ENCODE measurements at regions not wholly inside any gene's neighbourhood (a gene's known extent, or its start where the extent isn't known, plus 50 kb on each side); places are given as distances from the start of the nearest gene placed in this dataset.

DNA sequence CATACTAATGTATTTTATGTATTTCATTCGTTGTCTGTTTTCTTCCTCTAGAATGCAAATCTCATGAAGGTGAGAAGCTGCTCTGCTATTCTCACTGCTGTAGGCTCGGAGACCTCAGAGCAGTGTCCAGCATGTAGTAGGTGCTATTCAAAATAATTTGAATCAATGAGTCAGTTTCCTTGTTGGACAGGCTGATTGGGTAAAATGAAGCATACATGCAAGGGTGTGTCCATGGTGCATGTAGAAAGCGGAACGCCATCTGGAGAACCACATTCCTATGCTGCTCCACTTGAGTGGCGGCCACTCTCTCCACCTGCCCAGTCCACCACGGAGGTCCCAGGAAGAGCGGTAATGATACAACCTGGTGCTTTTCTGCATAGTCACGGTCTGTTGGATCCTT lies 412.1 kb downstream of the QKI start:
- Histone ChIP-seq H3K27me3 (ENCODE audit: control insufficient read depth, insufficient read depth, low read length, poor library complexity, severe bottlenecking) (no peaks in the 10 kb centered on the region), H3K4me3 (ENCODE audit: insufficient read depth, low read depth, low read length) (no peak overlapping the region), H3K36me3 (ENCODE audit: control insufficient read depth, insufficient read depth, low read length) (no peaks in the 10 kb centered on the region), H3K4me1 (ENCODE audit: control insufficient read depth, insufficient read depth, low read length) (peaks cover 2% of the 10 kb centered on the region), H3K27ac (ENCODE audit: insufficient read depth, low read depth, low read length, poor library complexity, severe bottlenecking) (no peak overlapping the region), H3K9me3 (ENCODE audit: control insufficient read depth, low read length) (no peaks in the 10 kb centered on the region)
- 94 to 96% methylated on average over 8 of the region's 8 CpGs for WGBS, 2 experiments

DNA sequence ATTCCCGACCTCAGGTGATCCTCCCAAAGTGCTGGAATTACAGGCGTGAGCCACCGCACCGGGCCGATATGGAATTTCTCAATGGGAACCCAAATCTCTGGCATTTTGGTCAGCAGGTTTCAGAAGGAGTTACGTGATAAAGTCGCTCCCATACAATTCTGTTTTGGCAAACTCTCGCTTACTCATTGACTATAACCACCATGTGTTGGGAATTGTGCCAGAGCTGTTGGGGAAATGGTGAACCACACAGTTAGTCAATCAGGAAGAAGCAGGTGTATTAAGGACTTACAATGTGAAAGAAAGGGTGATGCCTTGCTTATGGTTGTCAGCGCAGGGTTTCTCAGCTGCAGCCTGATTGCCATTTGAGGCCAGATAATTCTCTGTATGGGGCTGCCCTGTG lies 410.5 kb downstream of the QKI start:
- no peaks in the 10 kb centered on the region for H3K9me3 ChIP-seq (ENCODE audit: control insufficient read depth, low read length)
- no peaks in the 10 kb centered on the region for H3K27me3 ChIP-seq (ENCODE audit: control insufficient read depth, insufficient read depth, low read length, poor library complexity, severe bottlenecking)
- 94 to 96% methylated on average over 9 of the region's 9 CpGs for WGBS, 2 experiments
- H3K27ac ChIP-seq (ENCODE audit: insufficient read depth, low read depth, low read length, poor library complexity, severe bottlenecking), result no peak overlapping the region
- no peaks in the 10 kb centered on the region for H3K36me3 ChIP-seq (ENCODE audit: control insufficient read depth, insufficient read depth, low read length)
- H3K4me3 ChIP-seq (ENCODE audit: insufficient read depth, low read depth, low read length), result no peak overlapping the region
- H3K4me1 ChIP-seq (ENCODE audit: control insufficient read depth, insufficient read depth, low read length), result peaks cover 4% of the 10 kb centered on the region

DNA sequence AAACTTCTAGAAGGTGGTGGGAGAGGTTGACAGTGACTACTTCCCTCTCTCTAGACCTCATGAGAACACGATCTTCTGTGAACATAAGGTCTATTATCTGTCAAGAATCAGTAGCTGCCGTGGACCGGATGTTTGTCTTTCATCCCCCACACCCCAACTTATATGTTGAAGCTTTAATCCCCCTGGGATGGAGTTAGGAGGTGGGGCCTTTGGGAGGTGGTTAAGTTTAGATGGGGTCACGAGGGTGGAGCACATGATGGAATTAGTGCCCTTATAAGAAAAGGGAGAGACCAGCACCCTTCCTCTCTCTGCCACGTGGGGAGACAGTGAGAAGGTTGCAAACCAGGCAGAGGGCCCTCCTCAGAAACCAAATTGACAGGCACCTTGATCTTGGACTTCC lies 409.1 kb downstream of the QKI start:
- Histone ChIP-seq H3K4me1 (ENCODE audit: control insufficient read depth, insufficient read depth, low read length) (peaks cover 4% of the 10 kb centered on the region), H3K4me3 (ENCODE audit: insufficient read depth, low read depth, low read length) (no peak overlapping the region), H3K27ac (ENCODE audit: insufficient read depth, low read depth, low read length, poor library complexity, severe bottlenecking) (no peak overlapping the region), H3K36me3 (ENCODE audit: control insufficient read depth, insufficient read depth, low read length) (no peaks in the 10 kb centered on the region), H3K27me3 (ENCODE audit: control insufficient read depth, insufficient read depth, low read length, poor library complexity, severe bottlenecking) (no peaks in the 10 kb centered on the region), H3K9me3 (ENCODE audit: control insufficient read depth, low read length) (no peaks in the 10 kb centered on the region)
- WGBS, 2 experiments, result 91% methylated on average over 5 of the region's 5 CpGs

DNA sequence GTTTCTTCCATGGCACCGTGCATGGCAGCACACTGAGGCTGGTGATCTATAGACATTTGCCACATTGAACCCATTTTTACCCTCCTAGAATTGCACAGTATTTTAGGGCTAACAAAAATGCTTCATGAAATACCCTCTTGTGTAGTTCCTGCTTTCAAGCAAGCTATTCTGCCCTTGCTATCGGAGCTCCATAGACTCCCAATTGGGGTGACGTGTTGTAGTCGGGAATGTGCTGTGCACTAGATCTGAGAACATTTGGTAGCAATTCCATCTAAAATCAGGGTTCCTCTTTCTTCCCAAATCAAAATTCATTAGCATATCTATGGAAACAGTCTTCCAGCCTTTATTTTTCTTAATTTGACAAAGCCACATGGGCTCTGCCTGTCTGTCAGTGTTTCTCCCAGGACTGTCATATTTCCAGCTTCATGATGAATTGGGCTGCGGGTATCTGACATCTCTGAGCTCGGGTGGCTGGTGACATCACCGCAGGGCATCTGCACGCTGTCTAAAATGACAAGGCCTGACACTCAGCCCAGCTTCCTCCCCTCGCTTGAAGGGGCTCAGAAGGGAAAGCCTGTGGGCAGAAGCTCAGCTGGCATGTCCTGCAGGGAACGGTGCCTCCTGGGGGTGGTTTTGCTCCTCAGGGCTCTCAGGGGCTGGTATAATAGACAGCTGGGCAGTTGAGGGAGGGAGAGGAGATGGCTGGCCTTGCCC lies 406.4 kb downstream of the QKI start:
- H3K4me1 ChIP-seq (ENCODE audit: control insufficient read depth, insufficient read depth, low read length), result peaks cover 4% of the 10 kb centered on the region
- H3K36me3 ChIP-seq (ENCODE audit: control insufficient read depth, insufficient read depth, low read length), result no peaks in the 10 kb centered on the region
- H3K9me3 ChIP-seq (ENCODE audit: control insufficient read depth, low read length), result no peaks in the 10 kb centered on the region
- WGBS, 2 experiments, result 87 to 90% methylated on average over 10 of the region's 10 CpGs
- no peaks in the 10 kb centered on the region for H3K27me3 ChIP-seq (ENCODE audit: control insufficient read depth, insufficient read depth, low read length, poor library complexity, severe bottlenecking)
- no peak overlapping the region for H3K27ac ChIP-seq (ENCODE audit: insufficient read depth, low read depth, low read length, poor library complexity, severe bottlenecking)
- no peak overlapping the region for H3K4me3 ChIP-seq (ENCODE audit: insufficient read depth, low read depth, low read length)

DNA sequence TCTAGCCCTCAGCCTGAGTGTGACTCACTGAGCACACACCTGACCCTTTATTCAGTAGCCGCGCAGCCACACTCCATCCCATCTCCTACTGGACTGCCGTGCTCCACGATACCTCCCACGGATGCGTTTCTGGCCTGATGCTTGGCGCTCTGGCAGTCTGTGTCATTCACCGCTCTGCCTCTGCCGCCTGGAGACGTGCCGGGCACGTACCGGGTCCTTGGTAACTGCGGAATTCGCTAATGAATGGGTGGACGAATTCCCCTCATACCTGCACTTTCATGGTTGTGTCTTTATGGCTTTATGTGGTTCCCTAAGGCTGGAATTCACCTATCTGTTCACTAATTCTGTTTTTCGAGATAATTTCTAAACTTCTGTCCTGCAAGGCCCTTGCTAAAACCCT lies 405.7 kb downstream of the QKI start:
- H3K27ac ChIP-seq (ENCODE audit: insufficient read depth, low read depth, low read length, poor library complexity, severe bottlenecking), result no peak overlapping the region
- 90 to 95% methylated on average over 17 of the region's 17 CpGs for WGBS, 2 experiments

DNA sequence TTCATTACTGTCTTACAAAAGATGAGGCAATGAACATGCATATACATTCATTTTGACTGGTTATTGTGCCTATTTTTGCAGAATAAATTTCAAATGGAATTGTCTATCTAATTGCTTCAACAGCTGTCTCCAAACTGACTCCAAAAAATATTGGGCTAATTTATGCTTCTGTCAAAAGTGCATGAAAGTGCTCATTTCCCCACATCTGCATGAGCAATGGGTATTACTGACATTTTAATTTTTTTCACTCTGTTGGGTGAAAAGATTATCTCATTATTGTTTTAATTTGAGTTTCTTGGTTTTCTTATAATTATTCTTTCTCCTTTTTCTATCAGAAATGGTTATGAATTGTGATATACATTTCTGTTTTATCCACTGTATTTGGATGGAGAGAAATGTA lies 404.2 kb downstream of the QKI start:
- Histone ChIP-seq H3K36me3 (ENCODE audit: control insufficient read depth, insufficient read depth, low read length) (no peaks in the 10 kb centered on the region), H3K4me1 (ENCODE audit: control insufficient read depth, insufficient read depth, low read length) (peaks cover 4% of the 10 kb centered on the region), H3K9me3 (ENCODE audit: control insufficient read depth, low read length) (no peaks in the 10 kb centered on the region), H3K27me3 (ENCODE audit: control insufficient read depth, insufficient read depth, low read length, poor library complexity, severe bottlenecking) (no peaks in the 10 kb centered on the region), H3K4me3 (ENCODE audit: insufficient read depth, low read depth, low read length) (no peak overlapping the region), H3K27ac (ENCODE audit: insufficient read depth, low read depth, low read length, poor library complexity, severe bottlenecking) (no peak overlapping the region)

More for the DNA sequence above, 405.7 kb downstream of the QKI start:
- H3K9me3 ChIP-seq (ENCODE audit: control insufficient read depth, low read length), result no peaks in the 10 kb centered on the region
- H3K4me1 ChIP-seq (ENCODE audit: control insufficient read depth, insufficient read depth, low read length), result peaks cover 4% of the 10 kb centered on the region
- no peaks in the 10 kb centered on the region for H3K36me3 ChIP-seq (ENCODE audit: control insufficient read depth, insufficient read depth, low read length)
- no peaks in the 10 kb centered on the region for H3K27me3 ChIP-seq (ENCODE audit: control insufficient read depth, insufficient read depth, low read length, poor library complexity, severe bottlenecking)
- H3K4me3 ChIP-seq (ENCODE audit: insufficient read depth, low read depth, low read length), result no peak overlapping the region

DNA sequence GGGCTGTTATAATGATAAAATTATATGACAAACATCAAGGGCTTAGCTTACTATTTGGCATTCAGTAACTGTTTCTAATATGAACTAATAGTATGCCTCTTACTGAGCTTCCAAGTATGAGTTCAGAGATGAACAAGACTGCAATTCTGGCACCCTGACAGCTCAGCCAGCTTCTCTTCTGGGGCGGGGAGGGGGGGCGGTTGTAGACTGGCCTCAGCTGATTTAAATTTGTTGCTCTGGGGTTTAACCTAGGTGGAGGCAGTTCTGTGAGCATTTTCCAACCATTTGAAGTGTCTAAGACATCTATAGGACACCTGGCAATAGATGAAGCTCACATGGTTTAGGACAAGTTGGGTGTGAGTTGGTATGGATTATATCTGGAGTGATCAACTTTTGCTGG lies 401.9 kb downstream of the QKI start:
- no peaks in the 10 kb centered on the region for H3K36me3 ChIP-seq (ENCODE audit: control insufficient read depth, insufficient read depth, low read length)
- peaks cover under 1% of the 10 kb centered on the region for H3K4me1 ChIP-seq (ENCODE audit: control insufficient read depth, insufficient read depth, low read length)
- no peak overlapping the region for H3K4me3 ChIP-seq (ENCODE audit: insufficient read depth, low read depth, low read length)
- H3K27me3 ChIP-seq (ENCODE audit: control insufficient read depth, insufficient read depth, low read length, poor library complexity, severe bottlenecking), result no peaks in the 10 kb centered on the region
- WGBS, 2 experiments, result 93 to 96% methylated on average over 2 of the region's 2 CpGs
- no peaks in the 10 kb centered on the region for H3K9me3 ChIP-seq (ENCODE audit: control insufficient read depth, low read length)
- H3K27ac ChIP-seq (ENCODE audit: insufficient read depth, low read depth, low read length, poor library complexity, severe bottlenecking), result no peak overlapping the region

DNA sequence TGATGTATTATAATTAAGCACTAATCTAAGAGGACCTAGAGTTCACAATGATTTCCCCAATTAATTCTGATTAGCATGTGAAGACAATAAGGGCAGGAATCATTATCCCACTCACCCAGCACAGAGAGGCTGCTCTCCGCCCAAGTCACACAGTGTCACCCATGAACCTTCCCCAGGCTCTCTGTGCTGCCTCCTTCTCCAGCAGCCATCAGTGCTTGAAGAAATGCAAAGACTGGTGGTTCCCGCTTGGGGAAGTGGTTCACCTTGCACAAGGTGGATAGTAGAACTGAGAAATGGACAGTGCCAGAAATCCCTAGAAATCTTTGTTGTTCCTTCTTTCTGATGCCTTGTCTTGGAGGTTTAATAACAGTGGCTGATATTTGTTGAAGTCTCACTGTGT lies 401.3 kb downstream of the QKI start:
- Histone ChIP-seq H3K27me3 (ENCODE audit: control insufficient read depth, insufficient read depth, low read length, poor library complexity, severe bottlenecking) (no peaks in the 10 kb centered on the region), H3K27ac (ENCODE audit: insufficient read depth, low read depth, low read length, poor library complexity, severe bottlenecking) (no peak overlapping the region), H3K9me3 (ENCODE audit: control insufficient read depth, low read length) (no peaks in the 10 kb centered on the region), H3K4me3 (ENCODE audit: insufficient read depth, low read depth, low read length) (no peak overlapping the region), H3K4me1 (ENCODE audit: control insufficient read depth, insufficient read depth, low read length) (no peaks in the 10 kb centered on the region), H3K36me3 (ENCODE audit: control insufficient read depth, insufficient read depth, low read length) (no peaks in the 10 kb centered on the region)
- 90 to 97% methylated on average over 2 of the region's 2 CpGs for WGBS, 2 experiments

DNA sequence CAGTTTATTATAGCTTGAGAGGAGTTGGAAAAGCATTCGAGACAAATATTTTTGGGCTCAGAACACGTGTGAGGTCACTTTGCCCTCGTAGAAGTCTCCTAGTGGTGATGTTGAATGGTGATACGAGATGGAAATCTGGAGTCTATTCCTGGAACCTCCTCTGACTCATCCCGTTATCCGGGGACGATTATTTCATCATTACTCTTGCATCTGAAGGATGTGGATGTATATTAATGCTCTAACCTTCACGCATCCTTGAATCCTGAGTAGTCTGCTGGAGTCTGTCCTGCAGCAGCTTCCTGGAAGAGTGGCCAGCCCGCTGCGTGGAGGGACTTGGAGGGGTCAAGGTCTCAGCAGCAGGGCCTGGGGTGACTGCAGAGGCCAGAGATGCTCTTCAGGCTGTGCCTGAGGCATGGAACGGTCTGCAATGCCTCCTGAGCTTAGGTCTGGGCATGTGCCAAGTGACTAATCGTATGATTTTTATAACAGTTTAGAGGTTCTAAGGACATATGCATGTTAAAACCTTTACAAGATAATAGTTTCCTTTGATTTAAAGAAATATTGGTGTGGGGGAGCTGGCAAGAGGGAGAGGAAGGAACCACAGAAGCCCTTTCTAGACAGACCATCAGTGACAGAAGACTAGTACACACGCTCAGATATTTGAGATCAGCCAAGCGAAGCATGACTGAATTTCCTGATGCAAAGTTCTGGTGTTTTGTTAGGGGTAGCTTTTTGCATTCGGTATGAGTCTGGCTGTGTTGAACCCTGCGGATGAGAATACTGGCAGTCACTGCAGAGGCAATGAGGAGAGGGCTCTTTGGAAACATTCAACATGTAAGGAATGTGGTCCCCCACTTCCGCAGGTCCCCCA lies 400.2 kb downstream of the QKI start:
- Histone ChIP-seq H3K27me3 (ENCODE audit: control insufficient read depth, insufficient read depth, low read length, poor library complexity, severe bottlenecking) (no peaks in the 10 kb centered on the region), H3K9me3 (ENCODE audit: control insufficient read depth, low read length) (no peaks in the 10 kb centered on the region), H3K4me1 (ENCODE audit: control insufficient read depth, insufficient read depth, low read length) (no peaks in the 10 kb centered on the region), H3K27ac (ENCODE audit: insufficient read depth, low read depth, low read length, poor library complexity, severe bottlenecking) (no peak overlapping the region), H3K4me3 (ENCODE audit: insufficient read depth, low read depth, low read length) (no peak overlapping the region), H3K36me3 (ENCODE audit: control insufficient read depth, insufficient read depth, low read length) (no peaks in the 10 kb centered on the region)
- WGBS, 2 experiments, result 93 to 94% methylated on average over 17 of the region's 17 CpGs

DNA sequence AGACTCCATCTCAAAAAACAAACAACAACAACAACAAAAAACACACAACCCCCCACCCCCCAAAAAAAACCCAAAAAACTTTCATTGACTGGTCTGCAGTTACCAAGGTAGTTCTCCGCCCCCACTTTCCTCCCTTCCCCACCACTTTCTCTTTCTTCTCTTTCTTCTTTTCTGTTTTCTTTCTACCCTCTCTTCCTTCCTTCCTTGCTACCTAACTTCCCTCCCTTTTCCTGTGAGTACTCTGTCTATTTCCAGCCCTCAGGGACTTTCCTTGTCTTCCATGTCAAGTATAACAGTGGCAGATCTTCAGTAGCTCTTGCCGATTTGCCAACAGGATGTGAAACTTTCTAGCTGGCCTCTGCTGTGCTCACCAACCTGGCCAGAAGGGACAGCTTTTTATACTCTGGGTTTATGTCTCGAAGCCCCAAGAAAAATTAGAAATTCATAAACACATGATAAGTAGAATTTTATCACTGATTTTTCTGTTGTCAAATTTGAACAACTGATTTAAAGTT lies 399.5 kb downstream of the QKI start:
- Histone ChIP-seq H3K4me1 (ENCODE audit: control insufficient read depth, insufficient read depth, low read length) (peaks cover 3% of the 10 kb centered on the region), H3K36me3 (ENCODE audit: control insufficient read depth, insufficient read depth, low read length) (no peaks in the 10 kb centered on the region), H3K4me3 (ENCODE audit: insufficient read depth, low read depth, low read length) (no peak overlapping the region), H3K27me3 (ENCODE audit: control insufficient read depth, insufficient read depth, low read length, poor library complexity, severe bottlenecking) (no peaks in the 10 kb centered on the region), H3K27ac (ENCODE audit: insufficient read depth, low read depth, low read length, poor library complexity, severe bottlenecking) (no peak overlapping the region), H3K9me3 (ENCODE audit: control insufficient read depth, low read length) (no peaks in the 10 kb centered on the region)
- WGBS, 2 experiments, result 85 to 87% methylated on average over 2 to 3 of the region's 3 CpGs
